Esophagus (tissue), 2 donors: ENCODE measurements at regions not wholly inside any gene's neighbourhood (a gene's known extent, or its start where the extent isn't known, plus 50 kb on each side); places are given as distances from the start of the nearest gene placed in this dataset.

Source experiments
- H3K27ac ChIP-seq, 2 donors: one replicate each; pipeline ENCODE4 v1.5.1; 2013; ENCODE audit warnings: low read depth in 2 of 2, mild to moderate bottlenecking in 2 of 2, inconsistent platforms in 1 of 2, low read length in 1 of 2, moderate library complexity in 1 of 2
- H3K27me3 ChIP-seq, 2 donors: one replicate each; pipeline ENCODE4 v1.6.1; 2013; ENCODE audit warnings: low read length in 2 of 2, control low read depth in 1 of 2, mild to moderate bottlenecking in 1 of 2; ENCODE audit not compliant: insufficient read depth in 2 of 2, control insufficient read depth in 1 of 2
- H3K36me3 ChIP-seq, 2 donors: one replicate each; pipeline ENCODE4 v1.6.1; 2013; ENCODE audit warnings: low read length in 1 of 2; ENCODE audit not compliant: control insufficient read depth in 2 of 2, insufficient read depth in 2 of 2
- H3K4me1 ChIP-seq, 2 donors: one replicate each; pipeline ENCODE4 v1.6.1; 2013; ENCODE audit warnings: low read length in 1 of 2; ENCODE audit not compliant: control insufficient read depth in 2 of 2, insufficient read depth in 2 of 2
- H3K4me3 ChIP-seq, 2 donors: one replicate each; pipeline ENCODE4 v1.5.1; 2013; ENCODE audit warnings: low read length in 2 of 2, mild to moderate bottlenecking in 2 of 2, low read depth in 1 of 2, moderate library complexity in 1 of 2
- H3K9me3 ChIP-seq, 2 donors: one replicate each; pipeline ENCODE4 v1.6.1; 2013; ENCODE audit warnings: mild to moderate bottlenecking in 2 of 2, low read depth in 1 of 2, low read length in 1 of 2, moderate library complexity in 1 of 2; ENCODE audit not compliant: control insufficient read depth in 2 of 2, insufficient read depth in 1 of 2
- WGBS, 2 donors: extraction: QIAGEN DNeasy Blood & Tissue Kit; methylation state at CpG; one replicate each; pipeline ENCODE4 v1.1.7; 2013; 5-methylcytosine and 5-hydroxymethylcytosine counted together
- donor health status: healthy with polysubstance abuse.
- donor health status: Bipolar disorder and iron deficiency.

DNA sequence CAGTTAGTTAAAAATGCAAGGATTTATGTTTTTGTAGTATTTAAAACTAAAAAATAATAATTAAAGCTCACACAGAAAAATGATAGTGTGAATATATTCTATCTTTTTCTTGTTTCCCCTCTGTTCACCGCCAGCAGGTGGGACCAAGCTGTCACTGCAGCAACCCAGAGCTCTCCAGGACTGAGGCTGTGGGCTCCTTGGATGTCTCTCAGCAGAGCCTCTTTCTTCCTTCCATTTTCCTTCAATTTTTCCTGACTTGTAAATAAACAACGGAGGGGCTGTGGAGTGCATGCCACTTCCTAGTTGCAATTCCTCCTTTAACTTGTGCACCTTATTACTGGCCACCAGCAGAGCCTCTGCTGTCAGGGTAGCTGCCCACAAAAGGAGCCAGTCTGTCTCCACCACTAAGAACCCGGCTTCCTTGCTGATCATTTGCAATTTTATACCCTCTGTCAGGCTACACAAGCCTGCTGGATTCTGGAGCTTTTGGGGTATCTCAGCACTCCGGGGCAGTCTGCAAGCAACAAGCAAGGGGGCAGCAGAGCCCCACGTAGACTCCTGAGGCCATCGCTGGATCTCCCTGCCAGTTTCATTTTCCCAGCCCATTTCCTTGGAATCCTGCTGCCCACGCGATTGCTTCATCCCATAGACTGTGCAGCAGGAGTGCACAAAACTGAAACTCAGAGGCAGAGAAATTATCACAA, 1467.4 kb downstream of the C4orf33 start:
- no peak overlapping the region for H3K27ac ChIP-seq
- WGBS, 2 donors, result 24% methylated on average over 8 of the region's 8 CpGs
- H3K9me3 ChIP-seq, result no peaks in the 10 kb centered on the region
- no peak overlapping the region for H3K4me3 ChIP-seq
- no peaks in the 10 kb centered on the region for H3K4me1 ChIP-seq
- no peaks in the 10 kb centered on the region for H3K36me3 ChIP-seq
- H3K27me3 ChIP-seq, result no peaks in the 10 kb centered on the region

DNA sequence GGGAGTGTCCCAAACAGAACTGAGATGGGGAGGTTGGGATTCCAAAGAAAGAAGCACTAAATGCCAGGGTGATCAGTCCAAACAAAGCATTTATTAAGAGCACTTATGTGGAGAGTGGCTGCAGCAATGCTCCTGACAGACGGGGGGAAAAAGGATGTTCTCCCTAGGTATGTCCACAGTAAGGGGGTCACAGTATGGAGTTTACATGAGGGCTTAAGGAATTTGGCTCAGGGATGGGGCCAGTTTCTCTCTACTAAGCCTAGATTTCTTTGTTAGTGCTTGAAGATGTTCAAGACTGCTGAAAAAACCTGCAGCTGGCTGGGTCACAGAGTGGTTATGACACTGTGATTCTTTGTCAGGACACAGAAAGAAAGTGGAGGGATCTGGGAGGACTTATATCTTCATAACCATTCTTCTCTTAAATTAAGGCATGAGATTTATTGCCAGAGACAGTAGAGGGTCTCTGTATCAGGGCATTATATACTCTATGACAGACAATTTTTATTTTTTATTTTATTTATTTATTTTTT, 1468.0 kb downstream of the C4orf33 start:
- 32 to 35% methylated on average over 1 of the region's 1 CpG for WGBS, 2 donors
- Histone ChIP-seq H3K27me3 (no peaks in the 10 kb centered on the region), H3K4me3 (no peak overlapping the region), H3K36me3 (no peaks in the 10 kb centered on the region), H3K4me1 (no peaks in the 10 kb centered on the region), H3K27ac (no peak overlapping the region), H3K9me3 (no peaks in the 10 kb centered on the region)

DNA sequence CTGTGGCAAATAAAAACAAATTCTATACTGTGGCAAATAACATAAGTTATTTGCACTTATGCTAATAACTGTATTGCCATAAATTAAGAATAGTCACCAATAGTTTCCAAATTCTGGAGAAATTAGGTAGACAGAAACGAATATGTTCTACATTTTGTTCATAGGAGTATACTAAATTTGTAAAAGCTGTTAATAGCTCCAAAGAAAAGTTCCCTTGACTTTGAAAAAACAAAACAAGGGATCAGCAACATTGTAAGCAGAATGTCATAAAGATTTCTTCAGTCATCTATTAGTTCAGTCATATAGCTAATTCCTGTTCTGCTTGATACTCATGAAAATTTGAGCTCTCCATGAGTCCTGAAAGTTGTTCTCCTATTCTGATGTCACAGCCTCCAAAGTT, 1472.8 kb downstream of the C4orf33 start:
- no peak overlapping the region for H3K27ac ChIP-seq
- H3K27me3 ChIP-seq, result no peaks in the 10 kb centered on the region
- H3K4me1 ChIP-seq, result no peaks in the 10 kb centered on the region
- H3K9me3 ChIP-seq, result no peaks in the 10 kb centered on the region
- H3K36me3 ChIP-seq, result no peaks in the 10 kb centered on the region
- H3K4me3 ChIP-seq, result no peak overlapping the region
- WGBS, 2 donors, result 57 to 72% methylated on average over 1 of the region's 1 CpG

DNA sequence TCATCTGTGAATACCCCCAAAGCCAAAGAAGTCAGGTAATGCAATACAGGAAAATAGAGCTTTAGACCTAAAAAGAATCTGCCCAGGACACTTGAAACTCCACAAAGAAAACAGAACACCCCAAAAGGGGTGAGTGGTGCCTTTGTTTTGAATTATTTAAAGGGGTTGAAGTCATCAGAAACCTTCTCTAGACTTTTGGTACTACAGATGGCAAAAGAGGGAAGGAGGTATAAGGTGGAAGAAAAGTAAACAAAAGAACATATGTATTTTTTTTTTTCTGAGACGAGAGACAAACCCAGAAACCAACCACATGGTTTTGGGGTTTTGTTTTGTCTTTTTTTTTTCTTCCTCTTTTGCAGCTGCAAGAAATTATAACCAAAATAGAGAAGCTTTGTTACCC, 1477.8 kb downstream of the C4orf33 start:
- Histone ChIP-seq H3K4me1 (no peaks in the 10 kb centered on the region), H3K9me3 (no peaks in the 10 kb centered on the region), H3K27me3 (no peaks in the 10 kb centered on the region), H3K36me3 (no peaks in the 10 kb centered on the region), H3K27ac (no peak overlapping the region), H3K4me3 (no peak overlapping the region)
- WGBS, 2 donors, result 44 to 57% methylated on average over 1 of the region's 1 CpG

DNA sequence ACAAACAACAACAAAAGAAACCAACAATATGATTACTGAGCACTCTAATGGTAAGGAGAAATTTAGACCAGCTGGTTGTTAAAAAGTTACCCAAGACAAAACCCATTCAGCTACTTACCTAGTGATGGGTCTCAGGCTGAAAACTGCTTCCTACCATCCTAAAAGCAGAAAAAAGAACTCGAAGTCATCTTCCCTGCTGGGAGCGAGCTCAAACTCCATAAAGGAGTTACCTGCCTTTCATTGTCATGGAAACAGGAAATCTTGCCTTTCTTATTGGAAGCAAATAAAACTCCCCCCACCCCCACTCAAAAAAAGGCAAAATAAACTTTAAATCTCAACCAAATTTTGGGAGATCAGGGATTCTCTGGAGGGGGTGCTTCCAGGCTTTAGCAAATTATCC, 1478.3 kb downstream of the C4orf33 start:
- Histone ChIP-seq H3K27ac (no peak overlapping the region), H3K36me3 (no peaks in the 10 kb centered on the region), H3K4me3 (no peak overlapping the region), H3K27me3 (no peaks in the 10 kb centered on the region), H3K9me3 (no peaks in the 10 kb centered on the region), H3K4me1 (no peaks in the 10 kb centered on the region)
- WGBS, 2 donors, result 58 to 72% methylated on average over 2 of the region's 2 CpGs

DNA sequence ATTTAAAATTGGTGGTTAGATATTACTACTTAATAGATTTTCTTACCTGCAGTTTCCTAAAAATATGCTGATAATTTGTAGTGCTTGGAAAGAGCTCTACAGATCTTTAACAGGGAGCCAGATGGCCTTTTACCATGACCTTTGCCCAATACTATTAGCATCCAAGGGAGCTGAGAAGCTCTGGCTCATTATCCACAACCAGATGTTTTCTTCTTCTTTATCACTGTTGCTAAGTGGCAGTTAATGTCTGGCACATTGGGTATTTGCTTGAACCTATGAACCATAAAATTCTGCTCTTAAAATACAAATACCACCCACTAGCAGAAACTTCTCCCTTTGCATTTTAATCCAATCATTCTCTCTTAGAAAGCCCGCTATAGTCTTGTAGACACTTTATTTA, 1480.3 kb downstream of the C4orf33 start:
- WGBS, 2 donors, result 83 to 85% methylated on average over 1 of the region's 1 CpG
- no peaks in the 10 kb centered on the region for H3K27me3 ChIP-seq
- no peaks in the 10 kb centered on the region for H3K9me3 ChIP-seq

DNA sequence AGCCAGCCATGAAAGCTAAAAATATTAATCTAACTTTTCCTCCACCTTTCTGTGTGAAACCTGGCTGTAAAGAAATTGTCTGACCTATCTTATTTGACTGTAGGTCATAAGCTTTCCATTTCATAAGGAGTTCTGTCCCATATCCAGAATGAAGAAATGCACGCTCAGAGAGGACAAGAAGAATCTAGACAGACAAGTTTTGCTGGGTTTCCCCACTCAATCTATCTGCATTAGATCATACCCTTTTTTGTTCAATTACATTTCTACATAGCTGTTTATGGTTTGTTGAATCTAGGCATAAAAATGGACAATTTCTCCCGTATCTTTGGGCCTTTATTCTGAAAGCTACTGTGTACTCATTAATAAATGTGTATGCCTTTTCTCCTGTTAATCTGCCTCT, 1495.1 kb downstream of the C4orf33 start:
- Histone ChIP-seq H3K36me3 (no peaks in the 10 kb centered on the region), H3K4me3 (no peak overlapping the region), H3K27ac (no peak overlapping the region), H3K4me1 (no peaks in the 10 kb centered on the region), H3K27me3 (no peaks in the 10 kb centered on the region), H3K9me3 (no peaks in the 10 kb centered on the region)
- 61 to 65% methylated on average over 2 of the region's 2 CpGs for WGBS, 2 donors

More for the DNA sequence above, 1480.3 kb downstream of the C4orf33 start:
- H3K4me1 ChIP-seq, result no peaks in the 10 kb centered on the region
- no peak overlapping the region for H3K27ac ChIP-seq
- no peaks in the 10 kb centered on the region for H3K36me3 ChIP-seq
- H3K4me3 ChIP-seq, result no peak overlapping the region

DNA sequence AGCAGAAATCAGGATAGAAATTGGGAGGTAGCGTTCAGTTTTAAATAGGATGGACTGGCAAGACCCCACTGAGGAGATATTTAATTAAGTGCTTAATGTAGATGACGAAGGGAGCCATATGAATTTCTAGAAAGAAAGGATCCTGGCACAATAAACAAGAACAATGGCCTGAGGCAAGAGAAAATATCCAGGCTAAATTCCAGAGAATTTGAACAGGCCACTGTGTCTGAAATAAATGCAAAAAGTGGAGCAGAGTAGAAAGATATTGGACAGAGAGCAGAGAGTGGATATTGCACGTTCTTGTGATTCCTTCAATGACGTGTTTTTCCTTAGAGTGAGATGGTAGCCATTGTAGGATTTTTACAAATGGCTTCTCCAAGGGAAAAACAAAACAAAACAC, 1504.8 kb downstream of the C4orf33 start:
- Histone ChIP-seq H3K27ac (no peak overlapping the region), H3K4me1 (no peaks in the 10 kb centered on the region), H3K9me3 (no peaks in the 10 kb centered on the region), H3K27me3 (no peaks in the 10 kb centered on the region), H3K36me3 (no peaks in the 10 kb centered on the region), H3K4me3 (no peak overlapping the region)
- 71 to 77% methylated on average over 4 of the region's 4 CpGs for WGBS, 2 donors

DNA sequence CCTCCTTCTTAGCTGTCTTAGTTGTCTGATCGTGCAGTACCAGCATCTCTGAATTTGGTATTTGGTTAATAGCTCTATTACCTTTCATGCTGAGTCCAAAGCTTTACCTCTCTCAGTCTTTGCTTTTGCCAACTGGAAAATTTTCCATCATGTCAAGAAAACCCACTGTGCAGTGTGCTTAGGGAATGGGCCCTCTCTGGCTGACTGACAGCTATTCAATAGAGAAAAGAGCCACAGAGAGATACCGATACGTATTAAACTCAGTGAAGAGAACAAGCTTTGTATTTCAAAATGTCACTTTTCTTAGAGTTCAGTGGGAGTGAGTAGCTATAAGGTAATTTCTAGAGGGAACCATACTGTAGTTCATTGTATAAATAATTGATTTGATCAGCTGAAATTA, 1507.1 kb downstream of the C4orf33 start:
- Histone ChIP-seq H3K27me3 (no peaks in the 10 kb centered on the region), H3K36me3 (no peaks in the 10 kb centered on the region), H3K4me3 (no peak overlapping the region), H3K4me1 (no peaks in the 10 kb centered on the region), H3K9me3 (no peaks in the 10 kb centered on the region), H3K27ac (no peak overlapping the region)
- 77 to 83% methylated on average over 3 of the region's 3 CpGs for WGBS, 2 donors

DNA sequence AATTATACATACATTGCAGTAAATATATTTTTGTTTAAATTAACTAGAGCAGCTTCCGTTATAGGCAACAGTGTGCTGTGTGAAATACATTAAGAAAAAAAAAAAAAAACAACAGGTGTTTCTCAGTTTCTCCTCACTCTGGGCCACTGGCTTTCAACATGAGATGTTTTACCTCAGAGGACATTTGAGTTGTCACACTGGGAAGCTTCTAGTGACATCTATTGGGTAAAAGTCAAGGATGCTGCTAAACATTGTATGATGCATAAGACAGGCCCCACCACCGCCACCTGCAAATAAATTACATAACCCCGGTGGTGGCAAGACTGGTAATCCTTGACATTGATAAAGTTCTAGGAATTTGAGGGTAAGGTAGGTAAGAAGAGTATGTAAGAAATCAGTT, 1512.2 kb downstream of the C4orf33 start:
- Histone ChIP-seq H3K9me3 (no peaks in the 10 kb centered on the region), H3K27me3 (no peaks in the 10 kb centered on the region), H3K4me3 (no peak overlapping the region), H3K27ac (no peak overlapping the region), H3K4me1 (no peaks in the 10 kb centered on the region), H3K36me3 (no peaks in the 10 kb centered on the region)
- 86 to 88% methylated on average over 3 of the region's 3 CpGs for WGBS, 2 donors
